MM.1S (cell line): ENCODE measurements at regions not wholly inside any gene's neighbourhood (a gene's known extent, or its start where the extent isn't known, plus 50 kb on each side); places are given as distances from the start of the nearest gene placed in this dataset.

Experiments used
- EZH2 ChIP-seq: fragments of 300-600 bp; sonication (generic); optimal IDR thresholded peaks from 2 replicates; pipeline ENCODE3; 2017; ENCODE audit warnings: low read depth, mild to moderate bottlenecking, antibody characterized with exemption, low read length, mixed read lengths
- EZH2phosphoT487 ChIP-seq: fragments of 300-600 bp; sonication (generic); IDR thresholded peaks from 2 replicates; pipeline ENCODE4 v1.6.1; 2018; ENCODE audit warnings: antibody characterized with exemption, low read length
- TF ChIP-seq, protein P1 (sequence below): fragments of 300-600 bp; sonication (generic); IDR thresholded peaks from 2 replicates; pipeline ENCODE4 v1.5.1; 2016; ENCODE audit warnings: antibody characterized with exemption, low read length, mixed read lengths

DNA sequence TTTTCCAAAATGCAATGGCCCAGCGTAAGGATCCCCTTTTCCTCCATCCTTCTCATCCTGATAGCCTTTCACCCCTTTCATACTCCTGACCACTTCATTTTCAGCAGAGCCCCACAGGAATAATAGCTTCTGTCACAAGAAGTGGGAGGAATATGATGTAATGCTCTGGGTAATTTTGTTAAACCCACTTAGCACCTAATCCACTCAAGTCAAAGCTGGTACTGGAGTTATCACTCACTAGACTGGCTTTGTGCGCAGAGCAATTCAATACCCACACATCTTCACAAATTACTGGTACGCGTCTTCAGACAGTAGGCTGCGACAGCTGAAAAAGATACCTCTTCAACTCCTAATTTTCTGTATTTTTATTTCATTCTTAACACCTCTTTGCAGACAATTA, 2232.8 kb upstream of the WWC1 start:
- TF ChIP-seq, protein P1, sequence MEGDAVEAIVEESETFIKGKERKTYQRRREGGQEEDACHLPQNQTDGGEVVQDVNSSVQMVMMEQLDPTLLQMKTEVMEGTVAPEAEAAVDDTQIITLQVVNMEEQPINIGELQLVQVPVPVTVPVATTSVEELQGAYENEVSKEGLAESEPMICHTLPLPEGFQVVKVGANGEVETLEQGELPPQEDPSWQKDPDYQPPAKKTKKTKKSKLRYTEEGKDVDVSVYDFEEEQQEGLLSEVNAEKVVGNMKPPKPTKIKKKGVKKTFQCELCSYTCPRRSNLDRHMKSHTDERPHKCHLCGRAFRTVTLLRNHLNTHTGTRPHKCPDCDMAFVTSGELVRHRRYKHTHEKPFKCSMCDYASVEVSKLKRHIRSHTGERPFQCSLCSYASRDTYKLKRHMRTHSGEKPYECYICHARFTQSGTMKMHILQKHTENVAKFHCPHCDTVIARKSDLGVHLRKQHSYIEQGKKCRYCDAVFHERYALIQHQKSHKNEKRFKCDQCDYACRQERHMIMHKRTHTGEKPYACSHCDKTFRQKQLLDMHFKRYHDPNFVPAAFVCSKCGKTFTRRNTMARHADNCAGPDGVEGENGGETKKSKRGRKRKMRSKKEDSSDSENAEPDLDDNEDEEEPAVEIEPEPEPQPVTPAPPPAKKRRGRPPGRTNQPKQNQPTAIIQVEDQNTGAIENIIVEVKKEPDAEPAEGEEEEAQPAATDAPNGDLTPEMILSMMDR, result no peak
- no peak for TF ChIP-seq EZH2
- TF ChIP-seq EZH2phosphoT487, result no peak
